ENCODE measurements at regions not wholly inside any gene's neighbourhood (a gene's known extent, or its start where the extent isn't known, plus 50 kb on each side); places are given as distances from the start of the nearest gene placed in this dataset.

- no peak for TF ChIP-seq CTCF (IDR thresholded peaks at IDR 0.05; ENCODE audit: control extremely low read depth, extremely low read depth)
- peaks cover 0 to 16% (median 0%) of the 10 kb centered on the region in 5 donors for H3K4me1 ChIP-seq (ENCODE audit: control insufficient read depth in 5 of 5, insufficient read depth in 5 of 5, low read length in 5 of 5)
- no peak overlapping the region for H3K9ac ChIP-seq (ENCODE audit: insufficient read depth in 1 of 2, low read length in 2 of 2)
- no peak for ATAC-seq (ENCODE audit: insufficient read depth, low FRiP score)
- DNase-seq: no peak
- no peak overlapping the region for H3K27ac ChIP-seq (ENCODE audit: low read depth in 1 of 2, low read length in 1 of 2)
- H3K4me3 ChIP-seq: no peak overlapping the region
- no peaks in the 10 kb centered on the region for H3K36me3 ChIP-seq (ENCODE audit: control insufficient read depth in 4 of 4, insufficient read depth in 4 of 4, low read length in 4 of 4)
- WGBS, 2 donors: 65 to 84% methylated on average over 3 of the region's 3 CpGs
- peaks cover 0 to 4% (median 0%) of the 10 kb centered on the region in 3 donors for H3K27me3 ChIP-seq (ENCODE audit: control insufficient read depth in 3 of 3, insufficient read depth in 3 of 3, low read length in 2 of 3)
- H3K9me3 ChIP-seq (ENCODE audit: control insufficient read depth in 4 of 4, insufficient read depth in 3 of 4, low read length in 3 of 4): peaks cover 0 to 6% (median under 1%) of the 10 kb centered on the region in 4 donors
These were observed 164.7 kb upstream of the CHD6 start for GRCh38 chr20:41782730-41783406.

GRCh38 chr20:41782255-41782654 is 164.1 kb upstream of the CHD6 start:
- no peak for TF ChIP-seq CTCF (IDR thresholded peaks at IDR 0.05; ENCODE audit: control extremely low read depth, extremely low read depth)
- WGBS, 2 donors: 65 to 76% methylated on average over 3 of the region's 3 CpGs
- Histone ChIP-seq H3K27me3 (ENCODE audit: control insufficient read depth in 3 of 3, insufficient read depth in 3 of 3, low read length in 2 of 3) (peaks cover 0 to 4% (median 3%) of the 10 kb centered on the region in 3 donors), H3K9me3 (ENCODE audit: control insufficient read depth in 4 of 4, insufficient read depth in 3 of 4, low read length in 3 of 4) (peaks cover 0 to 8% (median 0%) of the 10 kb centered on the region in 4 donors), H3K27ac (ENCODE audit: low read depth in 1 of 2, low read length in 1 of 2) (no peak overlapping the region), H3K9ac (ENCODE audit: insufficient read depth in 1 of 2, low read length in 2 of 2) (no peak overlapping the region), H3K36me3 (ENCODE audit: control insufficient read depth in 4 of 4, insufficient read depth in 4 of 4, low read length in 4 of 4) (no peaks in the 10 kb centered on the region), H3K4me3 (no peak overlapping the region), H3K4me1 (ENCODE audit: control insufficient read depth in 5 of 5, insufficient read depth in 5 of 5, low read length in 5 of 5) (peaks cover 0 to 16% (median 0%) of the 10 kb centered on the region in 5 donors)
- no peak for ATAC-seq (ENCODE audit: insufficient read depth, low FRiP score)
- DNase-seq: no peak

- Histone ChIP-seq H3K27me3 (ENCODE audit: control insufficient read depth in 3 of 3, insufficient read depth in 3 of 3, low read length in 2 of 3) (peaks cover 4 to 14% (median 5%) of the 10 kb centered on the region in 3 donors), H3K36me3 (ENCODE audit: control insufficient read depth in 4 of 4, insufficient read depth in 4 of 4, low read length in 4 of 4) (no peaks in the 10 kb centered on the region), H3K4me1 (ENCODE audit: control insufficient read depth in 5 of 5, insufficient read depth in 5 of 5, low read length in 5 of 5) (no peaks in the 10 kb centered on the region), H3K4me3 (no peak overlapping the region), H3K27ac (ENCODE audit: low read depth in 1 of 2, low read length in 1 of 2) (no peak overlapping the region), H3K9ac (ENCODE audit: insufficient read depth in 1 of 2, low read length in 2 of 2) (no peak overlapping the region), H3K9me3 (ENCODE audit: control insufficient read depth in 4 of 4, insufficient read depth in 3 of 4, low read length in 3 of 4) (peaks cover 0 to 6% (median 0%) of the 10 kb centered on the region in 4 donors)
- DNase-seq (no peak), ATAC-seq (ENCODE audit: insufficient read depth, low FRiP score) (no peak)
- 82 to 83% methylated on average over 6 of the region's 6 CpGs for WGBS, 2 donors
- no peak for TF ChIP-seq CTCF (IDR thresholded peaks at IDR 0.05; ENCODE audit: control extremely low read depth, extremely low read depth)
These were observed 158.2 kb upstream of the CHD6 start for GRCh38 chr20:41776421-41776820.

All from lung (tissue), 11 donors.